Suppressor macrophage treated with lipopolysaccharide for 1 hour (primary cell): ENCODE measurements at regions not wholly inside any gene's neighbourhood (a gene's known extent, or its start where the extent isn't known, plus 50 kb on each side); places are given as distances from the start of the nearest gene placed in this dataset.
A peak's percentile ranks its signal among the peaks of the same experiment; 100 is the strongest.

Source experiments
- DNase-seq, 3 donors: peaks; one replicate each; pipeline ENCODE4 v3.0.0-alpha.2; 2020 to 2022

DNA sequence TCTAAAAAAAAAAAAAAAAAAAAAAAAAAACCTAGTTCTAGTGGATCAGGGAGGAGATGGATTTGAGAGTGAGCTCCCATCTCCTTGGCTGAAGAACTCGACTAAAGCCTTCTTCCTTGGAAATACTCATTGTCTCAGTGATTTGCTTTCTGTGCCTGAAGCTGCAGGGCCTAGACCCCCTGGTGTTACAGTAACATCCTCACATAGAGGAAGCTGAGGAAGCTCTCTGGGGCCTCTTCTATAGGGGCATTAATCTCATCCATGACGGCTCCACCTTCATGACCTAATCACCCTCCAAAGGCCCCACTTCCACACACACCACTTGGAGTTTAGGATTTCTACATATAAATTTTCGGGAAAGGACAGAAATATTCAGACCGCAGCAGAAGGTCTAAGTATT is 95.9 kb upstream of the ETS2 start:
- DNase-seq = no peak

DNA sequence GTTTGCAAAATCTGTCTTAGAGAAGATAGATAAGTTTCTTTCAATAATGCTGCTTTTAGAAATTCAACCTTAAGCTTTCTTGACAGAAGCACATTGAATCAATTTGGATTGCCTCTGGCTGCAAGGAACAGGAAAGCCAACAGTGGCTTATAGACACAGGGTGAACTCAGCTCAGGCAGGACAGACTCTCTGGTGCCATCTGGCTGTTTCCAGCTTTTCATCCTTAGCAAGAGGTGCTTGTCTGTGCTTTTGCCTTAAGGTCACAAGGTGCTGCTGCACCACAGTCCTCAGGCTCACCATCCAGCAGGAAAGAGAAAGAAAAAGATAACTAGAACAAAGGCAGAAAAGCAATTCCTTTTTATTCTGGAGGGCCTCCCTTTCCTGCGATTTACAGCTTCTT is 93.7 kb upstream of the ETS2 start:
- peak; percentile 35 to 53 (median 43) for DNase-seq

DNA sequence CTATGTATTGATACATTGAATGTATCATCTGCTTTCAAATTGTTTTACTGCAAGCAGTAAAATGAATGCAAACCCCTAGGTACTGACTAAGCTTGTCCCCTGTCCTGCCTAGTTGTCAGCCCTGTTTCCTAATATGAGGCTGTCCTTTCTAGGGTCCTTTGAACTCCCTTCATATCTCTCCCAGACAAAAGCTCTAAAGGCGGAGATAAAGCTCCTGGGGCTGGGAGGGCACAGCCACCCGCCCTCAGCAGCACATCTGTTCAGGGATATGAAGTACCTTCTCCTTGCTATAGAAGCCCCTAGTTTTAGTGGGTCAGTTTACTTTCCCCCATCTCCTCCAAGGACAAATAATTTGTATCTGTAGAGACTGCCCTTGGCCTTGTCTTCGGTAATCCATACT is 93.1 kb upstream of the ETS2 start:
- no peak for DNase-seq

DNA sequence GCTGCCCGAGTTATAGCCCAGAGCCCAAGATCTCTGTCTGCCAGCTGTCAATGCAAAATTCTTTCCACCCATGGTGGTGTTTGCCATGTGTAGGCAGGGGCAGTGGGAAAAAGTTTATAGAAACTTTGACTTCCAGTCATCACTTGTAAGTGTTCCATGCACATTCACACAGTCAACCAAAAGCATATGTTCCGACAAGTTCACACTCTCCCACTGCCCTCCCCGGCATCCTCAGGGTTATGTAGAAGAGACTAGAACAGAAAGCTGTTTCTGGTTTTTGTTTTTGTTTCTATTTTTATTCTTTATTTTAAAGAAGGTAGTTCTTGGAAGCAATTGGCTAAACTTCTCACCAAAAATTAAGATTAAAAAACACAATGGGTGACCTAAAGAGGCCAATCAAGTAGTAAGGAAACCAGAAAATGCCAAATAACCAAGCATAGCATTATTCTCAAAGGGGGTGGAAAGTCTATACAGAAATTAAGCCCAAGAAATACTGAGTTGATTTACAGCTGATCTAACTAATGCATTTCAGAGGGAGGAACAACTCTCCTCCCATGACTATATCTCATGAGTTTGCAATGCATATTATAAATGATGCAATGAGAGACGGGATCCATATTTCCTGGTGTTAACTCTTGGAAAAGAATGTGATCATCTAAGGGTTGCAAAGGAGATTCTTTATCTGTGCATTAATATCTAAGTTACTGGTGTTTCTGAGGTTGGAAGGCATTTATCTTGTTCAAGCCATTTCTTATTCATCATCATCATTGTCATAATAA is 91.5 kb upstream of the ETS2 start:
- no peak for DNase-seq

DNA sequence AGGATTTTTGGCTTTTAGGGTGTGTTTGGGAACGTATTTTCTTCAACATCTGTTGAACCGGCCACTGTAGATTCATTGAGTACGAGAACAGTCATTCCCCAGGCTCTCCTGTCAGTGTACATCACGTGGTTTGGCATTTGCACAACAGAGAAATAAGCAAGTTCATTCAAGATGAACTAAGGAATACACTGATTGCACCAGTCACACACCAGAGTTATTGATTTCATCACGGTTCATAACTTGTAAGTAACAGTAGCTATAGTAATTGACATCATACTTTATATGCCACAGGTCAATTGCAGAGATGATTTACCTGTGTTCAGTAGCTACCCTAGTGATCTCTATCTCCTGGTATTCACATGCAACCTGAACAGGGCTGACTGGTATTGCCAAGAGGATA is 90.7 kb upstream of the ETS2 start:
- peak in 1 of 3 donors; percentile 23 for DNase-seq

DNA sequence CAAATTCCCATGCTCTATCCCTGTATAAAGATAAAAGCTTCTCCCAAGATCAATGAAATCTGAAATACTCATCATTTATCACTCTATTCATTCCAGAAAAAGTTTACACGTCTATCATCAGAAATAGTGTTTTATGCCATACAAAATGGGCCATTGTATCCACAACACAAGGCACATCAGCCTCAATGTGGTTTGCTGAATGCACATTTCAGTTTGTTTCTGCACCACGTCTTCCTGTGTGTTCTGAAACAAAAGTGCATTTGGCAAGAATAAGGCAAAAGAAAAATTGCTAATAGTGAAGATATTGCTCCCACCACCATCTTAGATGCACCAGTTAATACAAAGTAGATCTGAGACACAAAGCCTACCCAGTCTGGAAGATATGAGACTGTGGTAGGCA is 89.6 kb upstream of the ETS2 start:
- DNase-seq = no peak

DNA sequence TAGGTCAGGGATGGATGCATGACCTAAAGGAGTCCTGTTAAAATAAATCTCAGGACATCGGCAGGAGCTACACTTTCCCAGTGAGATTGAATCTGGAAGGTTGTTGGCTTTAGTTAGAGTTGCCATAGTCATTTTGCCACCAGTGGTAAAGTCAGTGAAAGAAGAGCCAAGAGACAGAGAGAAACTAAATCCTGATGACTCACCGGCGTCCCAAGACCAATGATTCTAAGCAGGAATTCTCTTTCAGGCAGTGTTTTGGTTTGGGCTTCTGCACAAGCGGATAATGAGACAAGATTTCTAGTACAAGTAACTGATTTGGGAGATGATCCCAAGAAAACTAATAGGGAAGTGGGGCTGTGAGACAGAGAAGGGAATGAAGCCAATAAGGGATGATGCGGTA is 88.8 kb upstream of the ETS2 start:
- DNase-seq = peak in 1 of 3 donors; percentile 11

DNA sequence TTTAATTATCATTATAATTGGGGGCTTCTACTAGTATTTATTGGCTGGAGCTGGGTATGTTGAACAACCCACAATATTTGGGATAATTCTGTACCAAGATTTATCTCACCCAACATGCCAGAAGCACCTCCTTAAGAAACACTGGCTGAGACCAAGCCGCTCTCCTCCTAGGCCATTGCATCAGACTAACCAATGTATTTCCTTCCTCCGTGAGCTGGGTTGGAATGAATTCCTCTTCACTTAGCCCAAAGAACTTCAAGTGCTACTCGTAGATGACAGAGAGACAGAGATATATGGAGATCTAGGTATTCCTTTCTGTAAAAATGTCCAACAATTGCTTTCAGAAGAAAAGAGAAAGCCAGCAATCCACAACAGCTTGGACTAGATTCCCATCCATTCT is 87.2 kb upstream of the ETS2 start:
- peak in 2 of 3 donors; percentile 13 to 37 for DNase-seq

DNA sequence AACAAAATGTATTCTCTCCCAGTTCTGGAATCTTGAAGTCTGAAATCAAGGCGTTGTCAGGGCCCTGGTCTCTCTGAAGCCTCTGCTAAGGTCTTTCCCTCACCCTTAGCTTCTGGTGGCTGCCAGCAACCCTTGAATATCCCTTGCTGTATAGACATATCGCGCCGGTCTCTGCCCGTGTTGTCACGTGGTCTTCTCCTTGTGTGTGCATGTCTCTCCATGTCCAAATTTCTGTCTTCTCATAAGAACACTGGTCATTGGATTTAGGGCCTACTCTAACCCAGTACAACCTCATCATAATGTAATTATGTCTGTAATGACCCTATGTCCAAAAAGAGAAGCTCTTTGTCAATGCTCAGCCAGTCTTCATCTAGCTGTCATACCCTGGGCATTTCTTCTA is 85.7 kb upstream of the ETS2 start:
- no peak for DNase-seq

DNA sequence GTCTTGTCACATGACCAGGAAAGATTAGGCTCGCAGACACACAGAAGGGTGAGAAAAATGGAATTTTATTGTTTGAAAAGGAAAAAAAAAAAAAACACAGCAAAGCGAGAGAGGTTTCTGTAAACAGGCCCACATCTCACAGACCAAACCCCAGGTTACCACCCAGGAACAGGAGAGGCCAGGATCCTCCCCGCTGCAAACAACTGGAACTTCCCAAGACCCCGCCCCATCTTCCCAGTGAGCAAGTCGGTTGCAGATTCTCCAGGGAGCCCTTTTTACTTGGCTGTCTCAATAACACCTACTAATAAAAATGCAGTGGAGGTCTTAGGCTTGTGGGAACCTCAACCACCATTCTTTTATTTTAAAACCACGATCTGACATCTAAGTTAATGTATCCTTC is 84.7 kb upstream of the ETS2 start:
- DNase-seq = no peak

DNA sequence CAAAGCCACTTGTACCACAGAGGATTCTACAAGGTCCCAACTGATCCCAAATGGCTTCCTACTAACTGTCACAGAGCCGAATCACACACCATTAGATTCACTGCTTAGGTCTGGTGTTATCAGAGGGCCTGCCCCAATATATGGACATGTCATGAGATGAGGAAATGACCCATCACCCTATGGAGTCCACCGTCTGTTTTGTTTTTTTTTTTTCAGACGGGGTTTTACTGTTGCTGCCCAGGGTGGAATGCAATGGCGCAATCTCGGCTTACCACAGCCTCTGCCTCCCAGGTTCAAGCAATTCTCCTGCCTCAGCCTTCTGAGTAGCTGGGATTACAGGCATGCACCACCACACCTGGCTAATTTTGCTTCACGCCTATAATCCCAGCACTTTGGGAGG is 83.8 kb upstream of the ETS2 start:
- DNase-seq = peak; percentile 45 to 61 (median 55)

DNA sequence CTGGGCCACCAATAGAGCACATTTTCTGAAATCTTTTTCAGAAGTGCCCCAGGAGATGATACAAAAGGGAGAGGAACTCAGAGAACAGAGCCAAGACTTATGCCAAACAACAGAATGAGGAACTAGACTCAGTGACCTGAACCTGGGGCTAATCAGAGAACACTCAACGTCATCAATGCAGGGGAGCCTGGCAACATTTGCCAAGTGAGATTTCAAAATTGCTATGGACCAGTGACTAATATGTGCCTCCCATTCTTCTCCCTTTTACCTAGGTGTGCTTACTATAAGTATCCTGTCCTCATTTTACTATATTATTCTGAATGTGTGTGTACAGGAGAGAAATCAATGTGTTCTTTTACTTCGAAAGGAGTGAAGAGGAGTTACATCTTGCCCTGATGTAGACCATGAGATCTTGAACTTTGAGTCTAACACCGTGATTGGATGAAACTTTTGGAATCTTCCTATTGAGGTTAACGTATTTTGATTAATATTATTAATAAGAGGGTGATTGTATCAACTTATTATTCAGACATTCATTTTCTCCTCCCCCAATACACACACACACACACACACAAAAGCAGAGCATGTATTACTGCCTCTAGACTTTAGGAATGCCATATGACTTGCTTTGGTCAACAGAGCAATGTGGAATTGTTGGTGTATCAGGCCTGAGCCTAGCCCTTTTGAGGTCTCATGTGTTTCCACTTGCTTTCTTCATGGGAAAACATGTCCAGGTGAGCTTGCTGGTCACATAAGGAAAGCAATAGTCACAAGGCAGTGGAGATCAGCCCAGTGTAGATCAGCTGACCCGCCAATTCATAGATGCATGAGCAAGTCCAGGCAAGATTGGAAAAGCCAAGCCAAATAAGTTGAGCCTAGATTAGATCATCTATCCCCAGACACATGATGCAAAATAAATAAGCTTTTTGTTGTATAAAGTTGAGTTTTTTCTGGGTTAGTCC is 80.3 kb upstream of the ETS2 start:
- DNase-seq = no peak

DNA sequence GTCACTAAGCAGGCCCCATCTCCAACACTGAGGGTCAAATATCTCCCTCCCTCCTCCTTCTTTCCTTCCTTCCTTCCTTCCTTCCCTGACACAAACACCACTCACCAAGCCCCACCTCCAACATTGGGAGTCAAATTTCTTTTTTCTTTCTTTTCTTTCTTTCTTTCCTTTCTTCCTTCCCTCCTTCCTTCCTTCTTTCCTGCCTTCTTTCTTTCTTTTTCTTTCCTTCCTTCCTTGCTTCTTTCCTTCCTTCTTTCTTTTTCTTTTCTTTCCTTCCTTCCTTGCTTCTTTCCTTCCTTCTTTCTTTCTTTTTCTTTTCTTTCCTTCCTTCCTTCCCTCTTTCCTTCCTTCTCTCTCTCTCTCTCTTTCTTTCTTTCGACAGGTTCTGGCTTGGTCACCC is 79.2 kb upstream of the ETS2 start:
- DNase-seq = no peak

DNA sequence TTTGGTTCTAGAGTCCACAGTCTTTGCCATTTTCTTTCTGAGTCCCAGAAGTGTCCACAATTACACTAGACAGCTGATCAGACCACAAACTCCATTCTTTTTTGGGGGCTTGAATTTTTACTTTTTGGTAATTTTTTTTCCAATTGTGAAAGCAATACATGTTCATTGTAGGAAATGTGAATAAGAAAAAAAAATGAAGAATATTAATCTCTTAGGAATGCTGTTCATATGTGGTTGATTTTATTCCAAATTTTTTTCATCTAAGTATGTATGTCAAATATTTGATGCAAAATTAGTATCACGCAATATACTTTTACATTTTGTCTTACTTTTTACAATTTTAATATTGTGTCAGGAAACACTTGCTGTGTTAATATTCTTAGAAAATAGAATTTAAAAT is 76.4 kb upstream of the ETS2 start:
- no peak for DNase-seq

DNA sequence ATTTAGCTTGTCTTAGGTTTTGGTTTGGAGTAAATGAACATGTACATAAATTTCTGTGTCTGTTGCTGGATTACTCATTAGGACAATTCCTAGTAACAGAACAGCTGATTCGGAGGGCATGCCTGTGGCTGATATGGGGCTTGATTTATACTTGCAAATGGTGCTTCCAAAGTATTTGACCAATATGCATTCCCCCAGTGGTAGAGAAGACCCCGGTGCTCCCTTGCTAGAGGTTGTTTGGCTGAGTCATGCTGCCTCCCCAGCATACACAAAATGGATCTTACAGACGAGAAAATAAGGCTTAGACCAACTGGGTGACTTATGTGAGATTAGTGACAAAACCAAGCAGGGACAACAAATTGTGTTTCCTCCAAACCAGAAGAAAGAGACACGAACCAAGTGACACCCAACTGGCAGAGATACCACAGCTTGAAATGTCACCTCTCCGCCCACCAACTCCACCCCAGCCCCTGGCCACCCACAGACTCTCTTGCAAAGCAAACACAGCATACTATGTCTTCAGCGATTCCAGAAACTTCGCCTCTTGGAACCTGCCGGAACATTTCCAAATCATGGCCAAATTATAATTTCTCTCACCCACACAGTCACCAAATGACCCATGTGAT is 75.9 kb upstream of the ETS2 start:
- no peak for DNase-seq

DNA sequence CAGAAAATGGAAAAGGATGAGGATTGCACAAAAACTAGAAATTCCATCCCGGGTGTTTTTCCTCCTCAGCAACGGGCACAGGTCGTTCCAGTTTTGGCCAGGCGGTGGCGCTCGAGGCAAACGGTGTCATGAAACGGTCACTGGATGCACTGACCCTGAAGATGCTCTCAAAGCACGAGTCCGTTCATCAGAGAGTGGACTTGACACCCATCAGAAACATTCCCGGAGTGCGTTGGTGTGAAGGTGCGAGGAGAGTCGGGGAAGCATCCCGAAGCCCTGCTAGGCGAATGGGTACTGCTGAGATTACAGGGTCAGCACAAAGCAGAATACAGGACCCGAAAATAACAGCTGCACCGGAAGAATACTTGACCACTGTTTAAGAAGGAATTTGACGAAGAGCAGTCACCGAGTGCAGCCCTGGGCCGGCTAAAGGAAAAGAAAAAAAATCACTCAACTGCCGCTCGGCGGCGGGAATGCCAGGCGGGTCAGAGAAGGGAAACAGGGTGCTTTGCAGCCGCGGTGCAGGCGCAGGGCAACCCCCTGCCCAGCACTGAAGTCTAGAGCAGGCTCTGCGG is 71.7 kb upstream of the ETS2 start:
- peak; percentile 91 to 95 (median 91) for DNase-seq

DNA sequence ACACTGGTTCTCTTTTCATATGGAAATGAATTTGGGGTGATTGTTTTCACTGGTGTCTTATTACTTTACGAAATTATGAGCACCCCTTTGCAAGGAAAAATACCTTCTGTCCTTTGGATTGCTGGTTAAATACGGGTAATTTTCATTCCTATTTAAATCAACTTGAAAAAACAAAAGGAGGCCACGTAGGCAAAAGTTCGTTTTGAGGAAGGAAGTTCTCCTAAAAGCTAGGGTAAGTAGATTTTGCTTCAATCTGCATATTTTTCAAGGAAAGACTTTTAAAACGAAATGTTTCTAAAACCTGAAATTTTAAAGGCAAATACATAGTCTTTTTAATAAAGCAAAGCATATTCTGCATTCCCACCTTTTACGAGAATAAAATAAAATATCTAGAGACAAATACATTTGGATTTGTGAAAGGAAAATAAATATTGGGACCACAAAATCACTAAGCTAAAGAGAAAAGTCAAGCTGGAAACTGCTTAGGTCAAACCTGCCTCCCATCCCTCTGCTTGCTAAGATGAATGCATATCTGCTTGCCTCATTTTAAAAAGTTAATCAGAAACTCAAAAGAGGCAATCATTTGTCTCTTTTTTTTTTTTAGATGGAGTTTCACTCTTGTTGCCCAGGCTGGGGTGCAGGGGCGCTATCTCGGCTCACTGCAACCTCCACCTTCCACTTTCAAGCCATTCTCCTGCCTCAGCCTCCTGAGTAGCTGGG is 70.9 kb upstream of the ETS2 start:
- peak; percentile 33 to 58 (median 57) for DNase-seq

DNA sequence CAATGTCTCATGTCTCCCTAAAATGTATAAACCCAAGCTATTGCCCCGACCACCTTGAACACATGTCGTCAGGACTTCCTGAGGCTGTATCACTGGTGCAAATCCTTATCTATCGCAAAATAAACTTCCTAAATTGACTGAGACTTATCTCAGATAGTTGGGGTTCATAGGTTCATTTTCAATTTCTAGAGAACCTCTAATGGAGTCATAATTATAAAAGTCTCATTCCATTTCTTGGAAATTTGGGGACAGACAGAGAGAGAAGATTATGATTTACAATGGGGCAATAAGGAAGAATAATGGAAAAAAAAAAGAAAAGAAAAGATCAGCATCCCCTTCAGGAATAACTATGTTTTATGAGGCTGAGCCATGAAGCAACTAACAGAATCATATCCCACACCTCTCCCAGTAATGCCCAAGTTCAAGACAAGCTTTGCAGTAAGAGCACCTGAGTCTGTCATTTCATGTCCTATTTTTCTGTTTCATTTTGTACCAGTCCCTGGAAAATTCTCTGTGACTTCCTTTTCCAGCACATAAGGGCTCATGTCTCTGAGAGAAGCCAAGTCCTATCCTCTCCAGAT is 70.0 kb upstream of the ETS2 start:
- no peak for DNase-seq

DNA sequence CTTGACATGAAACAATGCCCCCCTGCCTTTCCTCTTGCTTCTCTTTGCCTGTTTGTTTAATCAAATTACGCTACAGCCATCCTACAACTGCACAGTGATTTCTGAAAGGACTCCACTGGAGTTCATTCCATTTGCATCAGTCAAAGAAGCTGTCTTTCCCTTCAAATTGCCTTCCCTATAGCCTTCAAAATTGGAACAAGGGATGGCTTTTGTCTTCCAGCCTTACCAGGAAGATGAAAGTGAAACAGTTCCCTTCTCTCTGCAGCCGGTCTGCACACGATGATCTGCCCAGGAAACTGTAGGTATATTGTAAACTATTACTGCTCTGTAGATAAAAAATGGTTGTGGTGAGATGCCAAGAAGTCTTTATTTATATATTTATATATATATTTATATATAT is 65.6 kb upstream of the ETS2 start:
- peak in 2 of 3 donors; percentile 20 to 21 for DNase-seq

DNA sequence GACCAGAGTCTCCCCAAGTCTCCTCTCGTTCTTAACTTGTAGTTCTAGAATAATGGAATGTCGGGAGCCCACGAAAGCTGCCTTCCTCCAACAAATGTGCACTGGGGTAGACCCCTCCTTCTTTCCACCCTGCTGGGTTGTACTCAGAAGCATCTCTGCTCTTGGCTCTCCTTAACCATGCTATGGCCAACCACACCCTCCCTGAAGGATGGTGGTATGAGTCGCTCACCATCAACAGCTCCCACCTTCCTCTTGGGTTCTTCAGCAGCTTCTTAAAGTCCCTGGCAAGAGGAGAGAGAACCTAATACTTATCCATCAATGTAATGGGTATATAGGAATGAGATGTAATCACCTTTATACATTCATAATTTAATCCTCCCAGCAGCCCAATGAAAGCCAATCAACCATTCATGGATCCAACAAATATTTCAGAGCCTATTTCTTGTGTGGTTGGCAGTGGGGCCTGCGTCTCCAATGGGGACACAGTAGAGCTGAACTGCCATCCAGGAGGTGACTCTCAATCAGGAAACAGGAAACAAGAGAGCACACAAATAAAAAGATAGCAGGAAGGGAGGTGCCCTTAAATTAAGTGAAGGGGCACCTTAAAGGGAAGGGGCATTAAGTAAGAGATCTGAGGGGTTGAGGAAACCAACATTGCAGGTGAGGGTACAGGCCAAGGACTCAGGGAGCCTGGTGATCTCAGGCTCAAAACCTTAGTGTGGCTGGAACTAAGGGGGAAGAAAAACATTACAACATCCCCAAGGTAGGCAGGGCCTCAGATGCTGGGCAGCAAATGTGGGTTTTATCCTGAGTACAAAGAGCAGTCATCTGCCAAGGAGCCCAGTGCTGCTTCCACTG is 64.4 kb upstream of the ETS2 start:
- no peak for DNase-seq

DNA sequence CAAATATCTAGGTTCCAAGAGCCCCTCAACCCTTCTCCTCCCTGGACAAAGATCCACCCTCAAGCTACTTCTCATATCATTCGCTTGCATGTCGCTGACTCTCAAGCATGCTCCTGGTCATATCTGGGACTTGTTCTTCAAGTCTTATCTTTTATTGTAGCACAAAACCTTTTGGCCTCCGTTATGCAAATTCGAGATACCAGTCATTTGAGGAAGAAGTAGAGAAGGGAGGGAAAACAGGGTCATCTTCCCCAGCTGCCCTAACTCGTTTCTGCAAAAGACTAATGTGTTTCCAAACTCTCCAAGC is 63.8 kb upstream of the ETS2 start:
- no peak for DNase-seq
